HG03103 (cell line): ENCODE measurements at regions not wholly inside any gene's neighbourhood (a gene's known extent, or its start where the extent isn't known, plus 50 kb on each side); places are given as distances from the start of the nearest gene placed in this dataset.
"Not testable (repeated sequence)": the region's sequence is repeated elsewhere in the genome, so short reads cannot be mapped to it uniquely, and the experiment has no call there.

Source experiments
- ATAC-seq: cut with Tn5 transposase; IDR thresholded peaks from one replicate; pipeline ENCODE4 v1.9.1; 2021; ENCODE audit warnings: low read depth; ENCODE audit not compliant: unreplicated experiment

DNA sequence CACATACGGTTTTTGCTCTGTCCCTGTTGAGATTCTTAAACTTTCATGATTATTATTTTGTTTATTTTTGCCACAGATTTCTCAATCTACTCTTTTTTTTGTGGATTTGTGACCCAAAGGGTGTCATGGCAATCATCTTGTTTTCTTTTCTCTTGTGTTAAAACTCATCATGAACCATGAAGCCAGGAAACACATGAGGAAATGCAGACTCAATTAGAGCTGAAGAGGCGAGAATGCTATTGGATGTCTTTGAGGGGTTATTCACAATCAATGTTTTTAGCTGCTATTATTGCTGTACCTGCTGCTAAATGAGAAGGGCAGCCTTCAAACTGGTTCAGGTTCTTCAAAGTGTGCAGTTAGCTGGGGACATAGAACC, 99.5 kb upstream of the MMADHC start:
- ATAC-seq, result no peak

DNA sequence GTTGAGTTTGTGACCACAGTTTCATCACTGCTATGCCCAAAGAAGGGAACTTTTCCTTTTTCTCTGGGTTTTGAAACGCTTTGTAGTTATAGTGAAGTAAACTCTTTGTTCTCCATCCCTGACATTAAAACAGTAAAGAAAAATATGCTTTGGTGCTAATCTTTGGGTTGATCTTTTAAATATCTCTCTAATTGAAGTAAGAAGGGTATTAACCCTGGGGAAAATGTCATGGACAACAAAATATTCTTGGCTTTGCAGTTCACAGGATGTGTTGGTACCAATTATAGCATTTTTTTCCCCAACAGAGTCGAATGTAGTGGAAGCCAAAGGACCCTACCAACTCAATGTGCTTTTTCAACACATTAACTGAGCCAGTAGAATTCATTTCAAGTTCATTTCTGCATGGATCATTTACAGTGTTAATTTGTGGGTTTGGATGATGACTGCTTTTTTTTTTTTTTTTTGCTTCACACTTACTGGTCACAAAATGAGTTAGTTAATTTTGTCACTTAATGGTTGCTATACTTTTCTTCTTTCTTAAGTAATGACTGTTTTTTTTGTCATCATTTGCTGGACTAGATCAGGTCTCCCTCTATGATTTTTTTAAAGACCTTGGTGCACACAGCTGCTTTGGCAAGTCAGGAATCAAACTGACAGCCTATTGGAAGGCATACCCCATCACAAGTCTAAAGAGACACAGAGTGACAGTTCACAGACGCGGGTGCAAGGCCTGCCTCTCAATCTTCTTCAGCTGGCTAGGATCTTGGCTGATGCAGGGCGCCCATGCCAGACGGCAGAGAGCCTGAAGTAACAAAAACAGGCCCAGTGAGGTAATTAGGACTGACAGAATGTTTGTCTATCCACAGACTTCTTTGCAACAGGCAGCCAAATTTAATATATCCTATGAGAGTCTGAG, 98.8 kb upstream of the MMADHC start:
- no peak for ATAC-seq

DNA sequence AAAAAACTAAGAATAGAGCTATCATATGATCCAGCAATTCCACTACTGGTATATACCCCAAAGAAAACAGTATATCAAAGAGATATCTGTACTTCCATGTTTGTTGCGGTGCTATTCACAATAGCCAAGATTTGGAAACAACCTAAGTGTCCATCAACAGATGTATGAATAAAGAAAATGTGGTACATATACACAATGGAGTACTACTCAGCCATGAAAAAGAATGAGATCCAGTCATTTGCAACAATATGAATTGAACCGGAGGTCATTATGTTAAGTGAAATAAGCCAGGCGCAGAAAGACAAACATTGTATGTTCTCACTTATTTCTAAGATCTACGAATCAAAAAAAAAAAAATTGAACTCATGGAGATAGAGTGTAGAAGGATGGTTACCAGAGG, 97.8 kb upstream of the MMADHC start:
- not testable (repeated sequence) for ATAC-seq

DNA sequence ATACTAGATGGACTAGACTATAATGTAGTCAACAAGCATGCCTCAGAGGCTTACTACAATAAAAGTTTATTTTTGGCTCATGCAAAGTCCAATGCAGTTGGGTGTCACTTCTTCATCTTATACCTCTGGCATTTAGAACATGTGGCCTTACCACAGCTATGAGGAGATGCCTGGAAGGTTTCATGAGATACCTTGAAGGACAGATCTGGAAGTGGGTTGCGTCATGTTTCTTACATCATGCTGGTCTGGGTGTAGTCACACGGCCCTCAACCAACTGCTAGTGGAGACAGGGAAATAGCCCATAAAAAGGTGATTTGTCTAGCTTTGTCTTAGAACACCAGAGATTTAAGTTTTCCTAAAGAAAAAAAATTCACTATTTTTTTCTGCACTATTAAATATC, 91.7 kb upstream of the MMADHC start:
- ATAC-seq, result no peak

DNA sequence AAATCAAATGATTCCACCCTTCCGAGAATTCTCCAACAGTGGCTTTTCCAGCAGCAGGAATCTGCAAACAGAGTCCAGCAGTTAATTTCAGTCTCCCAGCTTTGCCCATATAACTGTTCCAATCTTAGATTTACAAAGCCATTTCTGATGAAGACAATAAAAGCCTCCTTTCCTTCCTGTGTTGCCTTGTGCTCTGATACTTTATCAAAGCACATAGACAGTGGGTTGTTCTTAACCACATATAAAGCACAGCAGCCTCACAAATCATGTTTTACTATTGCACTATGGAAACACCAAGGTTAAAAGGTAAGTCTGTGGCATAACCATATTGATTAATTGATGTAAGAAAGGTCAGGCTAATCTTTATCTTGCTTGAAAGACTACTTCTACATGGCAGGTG, 89.8 kb upstream of the MMADHC start:
- no peak for ATAC-seq

DNA sequence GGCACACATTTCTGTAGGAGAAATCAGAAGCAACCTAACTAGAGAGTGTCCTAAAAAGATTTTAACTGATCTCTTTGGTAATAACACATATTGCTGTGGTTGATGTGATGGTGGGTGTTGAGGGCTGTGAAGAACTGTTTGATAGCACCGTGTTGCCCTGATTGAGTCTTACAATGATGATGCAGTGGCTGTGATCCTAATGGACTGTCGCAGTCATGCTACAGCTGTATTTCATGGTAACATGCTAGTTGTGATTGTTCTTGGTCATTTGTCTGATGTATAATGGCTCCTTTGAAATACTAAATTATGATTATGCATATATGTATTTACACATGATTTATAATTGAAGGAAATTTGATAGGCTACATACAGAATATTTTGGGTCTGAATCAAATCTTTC, 82.5 kb upstream of the MMADHC start:
- ATAC-seq, result no peak

DNA sequence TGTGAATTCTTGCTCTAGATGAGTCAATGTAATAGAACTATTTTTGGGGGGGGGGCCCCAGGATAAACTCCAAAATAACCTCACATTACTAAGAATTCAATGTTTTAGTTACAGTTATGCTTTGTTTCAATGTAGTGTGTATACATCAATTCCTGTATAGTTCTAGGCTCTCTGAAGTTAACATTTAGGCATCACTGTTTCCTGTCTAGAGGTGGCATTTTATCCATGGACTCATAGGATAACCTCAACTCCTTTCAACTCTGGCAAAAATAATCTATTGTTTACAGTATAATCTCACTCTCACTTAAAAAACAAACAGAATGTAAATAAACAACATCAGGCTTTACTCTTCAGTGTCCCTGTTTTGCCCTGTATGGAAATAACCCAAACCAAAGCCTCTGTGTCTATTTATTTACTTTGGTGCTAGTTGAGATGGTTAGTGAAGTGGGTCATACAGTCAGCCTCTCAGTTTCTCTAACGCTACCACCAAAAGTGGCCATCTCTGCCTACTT, 79.3 kb upstream of the MMADHC start:
- ATAC-seq, result no peak

DNA sequence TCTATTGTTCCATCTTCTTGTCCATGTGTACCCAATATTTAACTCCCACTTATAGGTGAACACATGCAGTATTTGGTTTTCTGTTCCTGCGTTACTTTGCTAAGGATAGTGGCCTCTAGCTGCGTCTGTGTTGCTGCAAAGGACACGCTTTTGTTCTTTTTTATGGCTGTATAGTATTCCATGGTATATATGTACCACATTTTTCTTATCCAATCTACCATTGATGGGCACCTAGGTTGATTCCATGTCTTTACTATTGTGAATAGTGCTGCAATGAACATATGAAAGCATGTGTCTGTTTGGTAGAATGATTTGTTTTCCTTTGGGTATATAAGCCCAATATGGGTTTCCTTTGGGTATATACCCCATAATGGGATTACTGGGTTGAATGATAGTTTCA, 77.3 kb upstream of the MMADHC start:
- no peak for ATAC-seq

DNA sequence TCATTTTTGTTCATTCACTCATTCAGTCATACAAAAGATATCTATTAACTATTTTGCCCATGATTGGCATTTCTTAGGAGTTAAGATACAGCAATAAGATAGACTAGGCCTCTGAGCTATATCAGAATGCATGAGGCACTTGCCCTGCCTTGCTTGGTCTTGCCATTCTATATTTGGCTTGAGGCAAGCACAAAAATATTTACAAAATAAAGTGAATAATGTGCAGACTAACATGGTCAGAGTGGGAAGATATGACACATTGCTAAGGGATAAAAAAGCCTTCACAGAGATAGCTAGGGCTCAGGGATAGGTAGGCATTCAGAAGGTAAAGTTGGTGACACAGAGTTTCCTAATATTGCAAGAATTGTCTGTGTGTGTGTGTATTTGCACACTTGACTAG, 75.0 kb upstream of the MMADHC start:
- no peak for ATAC-seq

DNA sequence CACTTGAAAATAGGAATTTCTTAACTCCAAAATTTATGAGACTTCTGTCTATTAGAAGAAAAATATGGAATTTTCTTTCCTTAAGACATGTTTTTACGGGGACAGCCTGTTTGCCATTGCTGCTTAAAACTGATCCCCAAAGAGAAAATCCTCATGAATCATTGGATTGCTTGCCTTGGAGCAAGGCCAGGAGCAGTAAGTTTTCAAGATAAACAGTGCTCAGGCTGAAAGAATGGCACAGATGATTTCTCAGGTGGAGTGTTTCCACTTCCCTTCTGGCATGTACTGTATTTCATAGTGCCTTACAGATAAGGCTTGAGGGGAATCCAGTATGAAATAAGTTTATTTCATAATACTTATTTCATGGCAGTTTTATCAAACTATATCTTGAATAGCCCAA, 74.3 kb upstream of the MMADHC start:
- no peak for ATAC-seq

DNA sequence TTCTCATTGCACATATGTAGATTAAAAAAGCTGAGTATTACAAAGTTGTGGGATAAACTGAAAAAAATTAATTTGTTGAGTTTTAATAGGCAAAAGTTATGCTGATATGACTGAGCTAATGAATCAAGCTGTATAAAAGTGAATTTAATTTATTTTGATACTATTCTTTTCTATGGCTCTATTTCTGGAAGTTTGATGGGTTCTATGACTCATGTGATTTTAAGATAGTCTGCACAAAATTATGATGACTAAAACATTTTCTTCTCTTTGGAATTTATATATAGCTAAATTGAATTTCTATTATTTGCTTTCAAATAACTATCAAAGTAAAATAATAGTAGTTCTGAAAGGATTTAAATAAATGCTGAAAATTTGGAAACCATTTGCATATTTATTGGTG, 71.0 kb upstream of the MMADHC start:
- no peak for ATAC-seq

DNA sequence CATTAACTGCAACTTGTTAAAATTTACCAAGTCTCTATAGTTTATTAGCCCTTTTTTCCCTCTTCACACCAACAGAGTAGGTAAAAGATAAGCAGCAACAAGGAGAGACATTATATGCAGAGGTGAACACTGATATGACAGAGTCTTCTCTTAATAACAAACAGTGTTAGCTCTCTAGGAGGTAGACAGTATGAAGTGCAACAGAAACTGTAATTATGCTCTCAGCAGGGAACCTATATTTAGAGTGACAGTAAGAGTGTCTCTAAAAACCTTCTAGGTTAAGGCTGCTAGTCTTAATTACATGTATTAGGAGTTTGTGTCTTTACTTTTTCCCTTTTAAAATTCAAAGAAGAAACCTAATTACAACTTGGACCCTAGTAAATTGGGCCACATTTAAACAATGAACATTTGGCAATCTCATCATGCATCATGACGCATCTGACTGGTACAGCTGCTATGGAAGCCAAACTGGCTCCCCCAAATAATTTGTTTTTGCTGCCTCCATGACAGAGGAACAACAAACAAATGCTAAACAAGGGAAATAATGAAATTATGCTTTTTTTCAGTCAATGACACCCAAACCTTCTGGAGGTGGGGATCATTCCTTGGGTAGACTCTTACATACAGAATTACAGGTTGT, 69.9 kb upstream of the MMADHC start:
- no peak for ATAC-seq

DNA sequence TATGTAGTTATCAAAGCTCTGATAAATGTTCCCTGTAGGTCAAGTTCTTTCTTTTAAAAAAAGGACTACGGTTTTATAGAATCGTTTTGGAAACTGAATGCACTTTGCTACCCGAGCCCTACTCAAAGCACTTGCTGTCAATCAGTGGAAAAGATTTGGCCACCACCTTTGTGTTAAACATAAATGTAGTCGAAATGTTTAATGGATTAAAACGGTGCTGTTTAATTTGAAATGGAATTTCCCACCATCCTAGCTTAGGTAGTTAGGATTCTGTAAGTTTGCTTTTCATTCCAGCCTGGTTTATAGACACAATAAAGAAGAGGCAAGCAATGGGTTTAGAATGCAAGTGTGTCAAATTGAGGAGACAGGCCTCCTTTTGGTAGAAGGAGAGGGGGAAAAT, 69.4 kb upstream of the MMADHC start:
- no peak for ATAC-seq

DNA sequence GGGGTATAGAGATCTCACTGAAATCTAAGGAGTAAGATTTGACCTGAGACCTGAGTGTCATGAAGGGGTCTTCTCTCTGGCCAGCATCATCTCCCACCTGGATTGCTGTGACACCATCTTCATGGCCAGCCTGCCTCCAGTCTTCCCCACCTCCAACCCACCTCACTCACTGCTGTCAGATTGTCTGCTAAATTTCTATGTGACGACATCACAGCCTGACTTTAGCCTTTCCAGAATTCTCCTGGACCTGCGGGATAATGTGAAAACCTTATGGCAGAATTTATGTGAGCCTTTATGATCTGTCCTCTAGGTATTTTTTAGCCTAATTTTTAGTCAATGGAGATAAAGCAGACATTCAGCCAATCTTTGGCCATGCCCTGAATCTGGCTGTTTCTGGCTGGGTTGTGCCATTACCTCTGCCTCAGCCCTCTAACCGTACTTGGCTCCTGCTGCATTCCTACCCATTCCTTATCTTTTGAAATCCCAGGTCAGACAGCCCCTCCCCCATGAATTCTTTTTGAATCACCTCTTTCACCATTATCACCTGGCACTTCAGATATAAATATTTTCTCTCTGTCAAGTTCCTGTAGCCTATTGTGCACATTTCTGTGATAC, 66.4 kb upstream of the MMADHC start:
- ATAC-seq, result no peak

DNA sequence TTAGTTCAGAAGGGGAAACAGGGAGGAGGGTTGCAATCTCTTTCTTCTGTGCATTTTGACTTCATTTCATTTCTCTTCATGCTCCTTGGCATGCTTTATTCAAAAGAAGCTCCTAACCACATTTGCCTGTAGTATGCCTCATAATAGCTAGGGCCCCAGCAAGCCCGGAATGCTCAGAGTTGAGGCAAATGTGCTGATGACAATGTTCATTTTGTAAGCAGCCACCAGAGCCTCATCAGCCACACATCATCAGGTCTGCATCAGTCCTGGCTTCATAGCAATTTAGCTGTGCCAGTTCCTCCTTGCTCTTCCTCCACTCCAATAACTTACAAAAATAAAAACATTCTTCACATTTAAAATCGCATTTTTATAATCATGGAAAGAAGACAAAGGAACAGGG, 65.4 kb upstream of the MMADHC start:
- ATAC-seq, result no peak

DNA sequence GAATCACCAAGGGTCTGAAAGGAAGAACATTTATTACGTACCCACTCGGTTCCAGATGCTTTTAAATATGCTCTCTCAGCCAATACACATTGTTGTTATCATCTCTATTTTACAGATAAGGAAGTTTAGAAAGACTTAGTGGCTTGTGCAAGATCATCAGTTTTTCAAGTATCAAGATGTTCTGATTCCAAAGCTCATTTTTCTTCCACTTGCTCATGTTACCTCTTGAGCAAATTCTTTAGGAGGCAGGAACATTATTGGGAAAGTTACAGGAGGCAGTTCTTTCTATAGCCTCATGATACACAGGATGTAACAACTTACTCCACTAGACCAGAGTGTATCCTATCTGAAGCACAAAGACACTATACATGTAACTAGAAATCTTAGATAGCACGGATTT, 65.0 kb upstream of the MMADHC start:
- no peak for ATAC-seq

DNA sequence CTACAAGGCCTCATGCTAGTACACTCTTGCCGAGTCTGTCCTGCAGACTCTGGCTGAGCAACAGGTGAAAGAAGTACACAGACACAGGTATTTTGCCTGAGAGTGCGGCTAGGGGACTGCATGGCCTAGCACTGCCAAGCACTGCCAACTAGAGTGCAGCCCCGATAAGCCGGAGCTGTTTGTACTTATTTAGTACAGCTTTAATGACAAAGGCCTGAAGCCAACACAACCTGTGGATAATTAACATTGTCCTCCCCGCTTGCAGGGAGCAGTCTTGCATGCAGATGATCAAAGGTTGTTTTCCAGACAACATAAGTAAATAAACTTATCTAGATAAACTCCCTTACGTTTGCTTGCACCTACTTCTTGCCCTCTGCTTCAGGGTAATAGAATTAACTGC, 63.7 kb upstream of the MMADHC start:
- ATAC-seq, result no peak

DNA sequence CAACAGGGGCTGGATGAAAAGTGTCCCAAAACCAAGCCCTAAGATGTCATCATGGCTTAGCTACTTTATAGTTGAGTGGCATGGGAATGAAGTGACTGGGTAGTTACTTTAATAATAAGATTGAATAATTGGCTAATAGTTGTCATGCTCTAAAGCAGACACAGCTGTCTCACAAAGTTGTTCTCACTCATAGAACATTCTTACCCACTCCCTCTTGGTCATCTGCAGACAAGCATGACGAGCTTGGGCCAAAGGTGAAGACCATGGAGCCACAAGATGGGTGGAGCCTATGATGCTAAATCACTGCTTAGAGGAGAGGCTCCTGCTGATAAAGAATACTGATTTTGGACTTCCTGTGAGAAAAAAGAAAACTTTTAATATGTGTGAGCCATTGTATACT, 62.4 kb upstream of the MMADHC start:
- ATAC-seq, result no peak

DNA sequence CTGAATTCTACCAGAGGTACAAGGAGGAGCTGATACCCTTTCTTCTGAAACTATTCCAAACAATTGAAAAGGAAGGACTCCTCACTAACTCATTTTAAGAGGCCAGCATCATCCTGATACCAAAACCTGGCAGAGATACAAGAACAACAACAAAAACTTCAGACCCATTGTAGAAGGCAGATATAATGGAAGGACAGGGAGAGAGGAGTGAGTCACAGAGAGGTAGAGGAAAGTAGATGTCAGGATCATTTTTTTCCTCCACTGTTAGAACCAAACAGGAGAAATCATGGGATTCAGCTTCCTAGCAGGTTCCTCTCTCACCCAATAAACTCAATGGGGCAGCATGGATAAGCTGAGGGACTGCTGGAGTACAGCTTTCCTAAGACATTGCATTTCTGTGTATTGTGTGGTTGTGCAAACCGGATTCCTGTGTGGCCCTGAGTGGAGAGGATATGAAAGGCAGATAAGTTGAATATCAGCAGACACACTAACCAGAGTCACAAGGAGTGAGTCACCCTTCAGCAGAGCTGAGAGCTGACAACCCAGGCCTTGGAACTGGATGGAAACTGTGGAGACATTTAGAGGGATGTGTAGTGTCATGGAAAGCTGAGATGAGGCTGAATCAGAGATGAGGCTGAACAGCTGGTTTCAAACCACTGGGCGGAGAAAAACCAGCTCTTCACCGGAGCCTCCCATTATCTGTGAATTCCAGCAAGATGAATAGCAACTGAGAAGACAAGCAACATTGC, 60.9 kb upstream of the MMADHC start:
- ATAC-seq, result no peak

DNA sequence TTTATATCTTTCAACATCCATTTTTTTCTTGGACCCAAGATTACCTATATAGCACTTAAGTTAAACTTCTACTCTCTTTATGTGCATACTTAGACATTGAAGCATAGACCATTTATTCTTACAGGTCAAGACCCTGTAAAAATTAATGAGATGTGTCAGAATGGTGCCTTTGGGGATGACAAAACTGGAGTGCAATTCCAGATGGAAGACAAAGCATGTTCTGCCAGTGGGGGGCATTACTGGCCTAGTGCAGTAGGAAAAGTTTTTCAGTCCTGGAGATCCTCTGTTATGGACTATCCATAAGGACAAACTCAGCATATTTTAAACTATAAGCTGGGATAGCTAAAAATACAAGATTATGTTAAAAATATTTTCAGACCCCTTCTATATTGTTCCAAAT, 57.8 kb upstream of the MMADHC start:
- ATAC-seq, result no peak
